ENCODE measurements at regions not wholly inside any gene's neighbourhood (a gene's known extent, or its start where the extent isn't known, plus 50 kb on each side); places are given as distances from the start of the nearest gene placed in this dataset.

- Histone ChIP-seq H3K36me3 (no peaks in the 10 kb centered on the region), H3K27ac (no peak overlapping the region), H3K4me3 (no peak overlapping the region), H3K27me3 (no peaks in the 10 kb centered on the region), H3K9me3 (no peaks in the 10 kb centered on the region), H3K4me1 (no peaks in the 10 kb centered on the region)
- TF ChIP-seq POLR2A (IDR thresholded peaks at IDR 0.05) (no peak), CTCF (IDR thresholded peaks at IDR 0.05) (no peak)
- intact Hi-C loops (cut with DNase I): loop anchor here (10.0 kb wide), 2 partner anchors 87 to 187 kb away; no protein-coding TSS in a partner anchor
- WGBS (ENCODE audit: insufficient coverage, low coverage, low lambda C conversion rate, missing lambda C conversion rate): 58% methylated on average over 8 of the region's 8 CpGs
- ATAC-seq (no peak), DNase-seq (no peak)
Observed at GRCh38 chr1:25031601-25031965, 101.5 kb upstream of the RUNX3 start.

GRCh38 chr1:25030674-25031589, 100.9 kb upstream of the RUNX3 start:
- Histone ChIP-seq H3K27ac (no peak overlapping the region), H3K36me3 (no peaks in the 10 kb centered on the region), H3K4me3 (no peak overlapping the region), H3K9me3 (no peaks in the 10 kb centered on the region), H3K27me3 (no peaks in the 10 kb centered on the region), H3K4me1 (no peaks in the 10 kb centered on the region)
- 46% methylated on average over 4 of the region's 6 CpGs for WGBS (ENCODE audit: insufficient coverage, low coverage, low lambda C conversion rate, missing lambda C conversion rate)
- intact Hi-C loops (cut with DNase I): loop anchor here (10.0 kb wide), 2 partner anchors 86 to 186 kb away; no protein-coding TSS in a partner anchor
- DNase-seq: no peak
- ATAC-seq: no peak
- TF ChIP-seq POLR2A (IDR thresholded peaks at IDR 0.05) (no peak), CTCF (IDR thresholded peaks at IDR 0.05) (no peak)

- no peaks in the 10 kb centered on the region for H3K27me3 ChIP-seq
- no peaks in the 10 kb centered on the region for H3K4me1 ChIP-seq
- DNase-seq: no peak
- intact Hi-C loops (cut with DNase I): loop anchor here (10.0 kb wide), 2 partner anchors 85 to 185 kb away; no protein-coding TSS in a partner anchor
- H3K9me3 ChIP-seq: no peaks in the 10 kb centered on the region
- no peak overlapping the region for H3K4me3 ChIP-seq
- H3K27ac ChIP-seq: no peak overlapping the region
- WGBS (ENCODE audit: insufficient coverage, low coverage, low lambda C conversion rate, missing lambda C conversion rate): 33% methylated on average over 1 of the region's 2 CpGs
- no peak for ATAC-seq
- TF ChIP-seq CTCF (IDR thresholded peaks at IDR 0.05): no peak
- TF ChIP-seq POLR2A (IDR thresholded peaks at IDR 0.05): no peak
- H3K36me3 ChIP-seq: no peaks in the 10 kb centered on the region
Observed at GRCh38 chr1:25030012-25030411, 99.9 kb upstream of the RUNX3 start.

DNA sequence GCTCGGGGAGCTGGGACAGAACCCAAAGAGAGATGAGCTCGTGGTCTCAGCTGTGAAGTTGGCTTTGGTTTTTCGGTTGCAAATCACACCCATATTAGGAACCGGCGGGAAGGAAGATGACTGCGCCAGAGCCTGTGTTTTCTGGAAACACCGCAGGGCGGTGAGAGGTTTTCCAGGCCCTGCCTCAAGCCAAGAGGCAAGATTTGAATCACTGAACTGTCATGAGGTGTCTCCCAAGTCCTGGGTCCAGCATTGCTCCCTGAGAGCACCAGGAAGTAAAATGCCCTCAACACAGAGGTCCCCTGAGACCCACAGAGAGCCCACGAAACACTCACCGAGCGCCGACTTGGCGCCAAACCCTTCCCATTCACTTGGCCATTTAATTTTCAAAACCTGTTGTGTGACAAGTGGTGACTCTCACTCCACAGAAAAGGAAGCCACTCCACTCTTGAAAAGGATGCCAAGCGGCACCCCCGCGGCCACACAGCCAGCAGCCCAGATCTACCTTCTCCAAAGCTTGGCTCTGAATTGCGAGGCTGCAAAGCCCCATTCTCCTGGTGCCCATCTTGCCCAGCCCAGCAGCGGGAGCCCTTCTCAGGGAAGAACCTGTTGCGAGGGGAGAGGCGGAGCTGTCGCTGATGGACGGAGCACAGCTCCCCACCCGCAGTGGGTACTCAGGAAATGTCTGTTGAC, 99.0 kb upstream of the RUNX3 start:
- Histone ChIP-seq H3K27ac (no peak overlapping the region), H3K4me1 (no peaks in the 10 kb centered on the region), H3K4me3 (no peak overlapping the region), H3K27me3 (no peaks in the 10 kb centered on the region), H3K9me3 (no peaks in the 10 kb centered on the region), H3K36me3 (no peaks in the 10 kb centered on the region)
- WGBS (ENCODE audit: insufficient coverage, low coverage, low lambda C conversion rate, missing lambda C conversion rate): 54% methylated on average over 16 of the region's 23 CpGs
- intact Hi-C loops (cut with DNase I): loop anchor here in 1 of 2 donors (10.0 kb wide), 1 partner anchor 94 kb away; the partner anchor contains the start of gene RUNX3
- DNase-seq: no peak
- no peak for ATAC-seq
- TF ChIP-seq CTCF (IDR thresholded peaks at IDR 0.05) (no peak), POLR2A (IDR thresholded peaks at IDR 0.05) (no peak)
